MCF 10A (cell line): ENCODE measurements at regions not wholly inside any gene's neighbourhood (a gene's known extent, or its start where the extent isn't known, plus 50 kb on each side); places are given as distances from the start of the nearest gene placed in this dataset.

Experiments used
- BruUV-seq: library from RNA; stranded (reverse); fragments of 400-500 nt; replicated peaks from 2 replicates; lab custom pipeline; 2021; lab: Mats Ljungman, UMichigan
- CTCF ChIA-PET: fragments of 300-600 bp; sonication (Branson Sonifier 250); formaldehyde crosslinking; extraction: SDS; loops from one replicate; lab custom pipeline; 2021; ENCODE audit warnings: antibody characterized with exemption, inconsistent platforms; lab: Yijun Ruan, JAX
- POLR2A ChIA-PET: fragments of 300-600, 350-650 bp; sonication (Branson Sonifier 250); formaldehyde crosslinking; extraction: SDS; loops from one replicate; lab custom pipeline; 2020; ENCODE audit warnings: antibody characterized with exemption, inconsistent platforms; lab: Yijun Ruan, JAX
- DNase-seq: peaks from one replicate; pipeline ENCODE4 v3.0.0-alpha.2; 2018; ENCODE audit not compliant: unreplicated experiment
- H3K27ac Mint-ChIP-seq: one replicate; pipeline ENCODE4 v1.8.0; 2022; ENCODE audit warnings: mild to moderate bottlenecking, low read depth, mixed read lengths; ENCODE audit not compliant: unreplicated experiment
- H3K27me3 Mint-ChIP-seq: one replicate; pipeline ENCODE4 v1.8.0; 2022; ENCODE audit warnings: mixed read lengths; ENCODE audit not compliant: insufficient read depth, unreplicated experiment
- H3K36me3 Mint-ChIP-seq: one replicate; pipeline ENCODE4 v1.8.0; 2022; ENCODE audit warnings: mild to moderate bottlenecking, moderate library complexity, mixed read lengths; ENCODE audit not compliant: insufficient read depth, unreplicated experiment
- H3K4me1 Mint-ChIP-seq: one replicate; pipeline ENCODE4 v1.8.0; 2022; ENCODE audit warnings: mixed read lengths; ENCODE audit not compliant: insufficient read depth, unreplicated experiment
- H3K4me3 Mint-ChIP-seq: one replicate; pipeline ENCODE4 v1.8.0; 2022; ENCODE audit warnings: mild to moderate bottlenecking, moderate library complexity, mixed read lengths; ENCODE audit not compliant: unreplicated experiment
- H3K9me3 Mint-ChIP-seq: one replicate; pipeline ENCODE4 v1.8.0; 2022; ENCODE audit warnings: mixed read lengths; ENCODE audit not compliant: unreplicated experiment
- CTCF ChIP-seq: fragments of 200-600 bp; IDR thresholded peaks from one replicate; pipeline ENCODE4 v1.8.0; 2022; ENCODE audit warnings: antibody characterized with exemption, mild to moderate bottlenecking; ENCODE audit not compliant: unreplicated experiment
- intact Hi-C: fragments of 100-400 bp; cut with micrococcal nuclease; formaldehyde crosslinking; loops from 2 replicates; pipeline ENCODE4 v1.14.1; 2022

- Mint-ChIP-seq H3K27ac (no peak overlapping the region), H3K36me3 (no peaks in the 10 kb centered on the region), H3K9me3 (peaks cover 7% of the 10 kb centered on the region), H3K27me3 (no peaks in the 10 kb centered on the region), H3K4me1 (no peaks in the 10 kb centered on the region), H3K4me3 (no peak overlapping the region)
- intact Hi-C loops: no loop called here
- no peak for DNase-seq
- BruUV-seq: no TSS peak
- TF ChIP-seq CTCF: no peak
- POLR2A ChIA-PET: no interaction called here
- CTCF ChIA-PET: interaction anchor here (0.5 to 1.0 kb wide), 2 partner anchors 44 to 438 kb away, joined by 3 read pairs; no protein-coding TSS in a partner anchor
These were observed 652.6 kb downstream of the CETN3 start for GRCh38 chr5:89756955-89757354.

- TF ChIP-seq CTCF: no peak
- H3K36me3 Mint-ChIP-seq: no peaks in the 10 kb centered on the region
- no TSS peak for BruUV-seq
- no peak overlapping the region for H3K27ac Mint-ChIP-seq
- no peaks in the 10 kb centered on the region for H3K4me1 Mint-ChIP-seq
- no peaks in the 10 kb centered on the region for H3K27me3 Mint-ChIP-seq
- DNase-seq: no peak
- intact Hi-C loops: no loop called here
- POLR2A ChIA-PET: interaction anchor here (0.7 kb wide), 1 partner anchor 321 kb away, joined by 3 read pairs; no protein-coding TSS in a partner anchor
- no peaks in the 10 kb centered on the region for H3K9me3 Mint-ChIP-seq
- CTCF ChIA-PET: no interaction called here
- no peak overlapping the region for H3K4me3 Mint-ChIP-seq
These were observed 654.5 kb downstream of the CETN3 start for GRCh38 chr5:89755024-89755423.

GRCh38 chr5:89735082-89735481, 674.5 kb downstream of the CETN3 start:
- ChIA-PET POLR2A (interaction anchor here (0.6 kb wide), 1 partner anchor 384 kb away, joined by 3 read pairs; no protein-coding TSS in a partner anchor), CTCF (interaction anchor here (0.6 kb wide), 1 partner anchor 1007 kb away, joined by 3 read pairs; no protein-coding TSS in a partner anchor)
- Mint-ChIP-seq H3K27ac (no peak overlapping the region), H3K4me3 (no peak overlapping the region), H3K9me3 (peaks cover 7% of the 10 kb centered on the region), H3K36me3 (no peaks in the 10 kb centered on the region), H3K27me3 (no peaks in the 10 kb centered on the region), H3K4me1 (no peaks in the 10 kb centered on the region)
- TF ChIP-seq CTCF: no peak
- DNase-seq: peak; percentile 75
- no TSS peak for BruUV-seq
- intact Hi-C loops: loop anchor here (2.0 to 10.0 kb wide), 2 partner anchors 450 to 530 kb away; no protein-coding TSS in a partner anchor

- H3K4me3 Mint-ChIP-seq: no peak overlapping the region
- peaks cover 10% of the 10 kb centered on the region for H3K4me1 Mint-ChIP-seq
- H3K36me3 Mint-ChIP-seq: no peaks in the 10 kb centered on the region
- CTCF ChIA-PET: interaction anchor here (0.7 kb wide), 1 partner anchor 531 kb away, joined by 5 read pairs; no protein-coding TSS in a partner anchor
- no peak overlapping the region for H3K27ac Mint-ChIP-seq
- H3K27me3 Mint-ChIP-seq: no peaks in the 10 kb centered on the region
- POLR2A ChIA-PET: no interaction called here
- no peak for DNase-seq
- TF ChIP-seq CTCF: no peak
- no TSS peak for BruUV-seq
- intact Hi-C loops: loop anchor here (2.0 to 10.0 kb wide), 3 partner anchors 451 to 856 kb away; no protein-coding TSS in a partner anchor
- peaks cover 7% of the 10 kb centered on the region for H3K9me3 Mint-ChIP-seq
These were observed 675.8 kb downstream of the CETN3 start for GRCh38 chr5:89733772-89734171.
